ENCODE measurements at regions not wholly inside any gene's neighbourhood (a gene's known extent, or its start where the extent isn't known, plus 50 kb on each side); places are given as distances from the start of the nearest gene placed in this dataset.

- Mint-ChIP-seq H3K27ac (no peak overlapping the region), H3K36me3 (ENCODE audit: low read depth) (no peaks in the 10 kb centered on the region), H3K4me3 (no peak overlapping the region), H3K9me3 (peaks cover 8% of the 10 kb centered on the region), H3K27me3 (ENCODE audit: low read depth) (peaks cover 54% of the 10 kb centered on the region), H3K4me1 (peaks cover 7% of the 10 kb centered on the region)
- TF ChIP-seq CTCF (IDR thresholded peaks at IDR 0.05; ENCODE audit: unreplicated experiment in 3 of 3), result no peak
Measured at GRCh38 chr22:49212002-49212401, 615.7 kb downstream of the BRD1 start.

GRCh38 chr22:49211176-49211575, 616.5 kb downstream of the BRD1 start:
- Mint-ChIP-seq H3K27me3 (ENCODE audit: low read depth) (peaks cover 59% of the 10 kb centered on the region), H3K4me1 (peaks cover 7% of the 10 kb centered on the region), H3K27ac (no peak overlapping the region), H3K4me3 (no peak overlapping the region), H3K9me3 (peaks cover 6% of the 10 kb centered on the region), H3K36me3 (ENCODE audit: low read depth) (no peaks in the 10 kb centered on the region)
- TF ChIP-seq CTCF (IDR thresholded peaks at IDR 0.05; ENCODE audit: unreplicated experiment in 3 of 3), result no peak

- no peak overlapping the region for H3K27ac Mint-ChIP-seq
- H3K4me1 Mint-ChIP-seq, result peaks cover 7% of the 10 kb centered on the region
- H3K9me3 Mint-ChIP-seq, result peaks cover 6% of the 10 kb centered on the region
- no peaks in the 10 kb centered on the region for H3K36me3 Mint-ChIP-seq (ENCODE audit: low read depth)
- H3K27me3 Mint-ChIP-seq (ENCODE audit: low read depth), result peaks cover 60% of the 10 kb centered on the region
- H3K4me3 Mint-ChIP-seq, result no peak overlapping the region
- TF ChIP-seq CTCF (IDR thresholded peaks at IDR 0.05; ENCODE audit: unreplicated experiment in 3 of 3), result no peak
Measured at GRCh38 chr22:49210606-49211005, 617.1 kb downstream of the BRD1 start.

GRCh38 chr22:49209452-49210195, 618.0 kb downstream of the BRD1 start:
- no peaks in the 10 kb centered on the region for H3K36me3 Mint-ChIP-seq (ENCODE audit: low read depth)
- peak overlapping the region in 1 of 3 experiments; percentile 2 for H3K4me3 Mint-ChIP-seq
- H3K27ac Mint-ChIP-seq, result peak overlapping the region in 1 of 3 experiments; percentile 25
- peaks cover 66% of the 10 kb centered on the region for H3K27me3 Mint-ChIP-seq (ENCODE audit: low read depth)
- H3K4me1 Mint-ChIP-seq, result peaks cover 7% of the 10 kb centered on the region
- H3K9me3 Mint-ChIP-seq, result peaks cover 6% of the 10 kb centered on the region
- no peak for TF ChIP-seq CTCF (IDR thresholded peaks at IDR 0.05; ENCODE audit: unreplicated experiment in 3 of 3)

GRCh38 chr22:49208768-49209252, 618.9 kb downstream of the BRD1 start:
- TF ChIP-seq CTCF (IDR thresholded peaks at IDR 0.05; ENCODE audit: unreplicated experiment in 3 of 3), result no peak
- no peak overlapping the region for H3K4me3 Mint-ChIP-seq
- H3K4me1 Mint-ChIP-seq, result peaks cover 7% of the 10 kb centered on the region
- no peak overlapping the region for H3K27ac Mint-ChIP-seq
- no peaks in the 10 kb centered on the region for H3K36me3 Mint-ChIP-seq (ENCODE audit: low read depth)
- H3K9me3 Mint-ChIP-seq, result peaks cover 6% of the 10 kb centered on the region
- H3K27me3 Mint-ChIP-seq (ENCODE audit: low read depth), result peaks cover 60% of the 10 kb centered on the region

- no peaks in the 10 kb centered on the region for H3K36me3 Mint-ChIP-seq (ENCODE audit: low read depth)
- H3K4me3 Mint-ChIP-seq, result no peak overlapping the region
- no peak overlapping the region for H3K27ac Mint-ChIP-seq
- H3K4me1 Mint-ChIP-seq, result peaks cover 7% of the 10 kb centered on the region
- H3K27me3 Mint-ChIP-seq (ENCODE audit: low read depth), result peaks cover 58% of the 10 kb centered on the region
- no peak for TF ChIP-seq CTCF (IDR thresholded peaks at IDR 0.05; ENCODE audit: unreplicated experiment in 3 of 3)
- H3K9me3 Mint-ChIP-seq, result peaks cover 3% of the 10 kb centered on the region
Measured at GRCh38 chr22:49208004-49208402, 619.7 kb downstream of the BRD1 start.

Data from nephron (organoid).